ENCODE measurements at regions not wholly inside any gene's neighbourhood (a gene's known extent, or its start where the extent isn't known, plus 50 kb on each side); places are given as distances from the start of the nearest gene placed in this dataset.

- TF ChIP-seq YY1 (IDR thresholded peaks at IDR 0.05; ENCODE audit: low read depth) (no peak), TAF1 (IDR thresholded peaks at IDR 0.05; ENCODE audit: low read depth) (no peak), CREB1 (IDR thresholded peaks at IDR 0.05; ENCODE audit: low read depth) (no peak), EP300 (IDR thresholded peaks at IDR 0.05; ENCODE audit: borderline replicate concordance) (no peak)
- TF ChIP-seq, protein P1, sequence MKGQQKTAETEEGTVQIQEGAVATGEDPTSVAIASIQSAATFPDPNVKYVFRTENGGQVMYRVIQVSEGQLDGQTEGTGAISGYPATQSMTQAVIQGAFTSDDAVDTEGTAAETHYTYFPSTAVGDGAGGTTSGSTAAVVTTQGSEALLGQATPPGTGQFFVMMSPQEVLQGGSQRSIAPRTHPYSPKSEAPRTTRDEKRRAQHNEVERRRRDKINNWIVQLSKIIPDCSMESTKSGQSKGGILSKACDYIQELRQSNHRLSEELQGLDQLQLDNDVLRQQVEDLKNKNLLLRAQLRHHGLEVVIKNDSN (IDR thresholded peaks at IDR 0.05): no peak
Measured at GRCh38 chr10:4637657-4638056, 188.3 kb upstream of the AKR1E2 start.

- TF ChIP-seq EGR1 (IDR thresholded peaks at IDR 0.05): no peak
- TF ChIP-seq FOXM1 (IDR thresholded peaks at IDR 0.05; ENCODE audit: borderline replicate concordance, low read depth): no peak
- TF ChIP-seq ZBTB7A (IDR thresholded peaks at IDR 0.05; ENCODE audit: low read depth): no peak
- no peak for TF ChIP-seq RAD21 (IDR thresholded peaks at IDR 0.05; ENCODE audit: low read depth)
- TF ChIP-seq NFIC (IDR thresholded peaks at IDR 0.05): no peak
- TF ChIP-seq REST (IDR thresholded peaks at IDR 0.05; ENCODE audit: low read depth): no peak
- TF ChIP-seq YY1 (IDR thresholded peaks at IDR 0.05; ENCODE audit: low read depth): no peak
- no peak for TF ChIP-seq CREB1 (IDR thresholded peaks at IDR 0.05; ENCODE audit: low read depth)
- no peak for TF ChIP-seq TAF1 (IDR thresholded peaks at IDR 0.05; ENCODE audit: low read depth)
- no peak for TF ChIP-seq MAX (IDR thresholded peaks at IDR 0.05)
- no peak for TF ChIP-seq CEBPB (IDR thresholded peaks at IDR 0.05)
- no peak for TF ChIP-seq EP300 (IDR thresholded peaks at IDR 0.05; ENCODE audit: borderline replicate concordance)
- no peak for TF ChIP-seq TCF12 (IDR thresholded peaks at IDR 0.05; ENCODE audit: low read depth)
- TF ChIP-seq, protein P1 (IDR thresholded peaks at IDR 0.05): no peak
- TF ChIP-seq TEAD4 (IDR thresholded peaks at IDR 0.05): no peak
Measured at GRCh38 chr10:4635883-4636282, 190.1 kb upstream of the AKR1E2 start.

DNA sequence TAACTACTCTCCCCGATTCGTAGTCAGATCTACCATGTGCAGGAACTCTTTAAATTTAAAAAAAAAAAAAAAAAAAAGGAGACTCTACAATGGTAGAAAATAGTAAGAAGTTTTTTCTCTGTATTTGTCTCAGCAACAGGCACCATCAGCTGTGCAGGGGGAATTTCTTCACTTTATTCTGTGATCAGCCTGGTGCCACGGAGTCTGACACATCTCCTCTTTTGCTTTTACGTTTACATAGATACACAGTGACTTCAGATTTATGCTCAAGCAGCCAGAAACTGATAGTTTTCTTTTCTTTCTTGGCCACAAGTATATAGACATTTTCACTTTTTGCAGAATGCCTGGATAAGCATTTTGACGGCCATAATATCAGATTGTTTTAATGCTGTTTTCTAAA lies 190.6 kb upstream of the AKR1E2 start:
- no peak for TF ChIP-seq FOXM1 (IDR thresholded peaks at IDR 0.05; ENCODE audit: borderline replicate concordance, low read depth)
- TF ChIP-seq TEAD4 (IDR thresholded peaks at IDR 0.05): no peak
- no peak for TF ChIP-seq REST (IDR thresholded peaks at IDR 0.05; ENCODE audit: low read depth)
- TF ChIP-seq CREB1 (IDR thresholded peaks at IDR 0.05; ENCODE audit: low read depth): no peak

- TF ChIP-seq CREB1 (IDR thresholded peaks at IDR 0.05; ENCODE audit: low read depth) (no peak), NFIC (IDR thresholded peaks at IDR 0.05) (no peak), REST (IDR thresholded peaks at IDR 0.05; ENCODE audit: low read depth) (no peak), MAX (IDR thresholded peaks at IDR 0.05) (no peak)
Measured at GRCh38 chr10:4633776-4634175, 192.2 kb upstream of the AKR1E2 start.

DNA sequence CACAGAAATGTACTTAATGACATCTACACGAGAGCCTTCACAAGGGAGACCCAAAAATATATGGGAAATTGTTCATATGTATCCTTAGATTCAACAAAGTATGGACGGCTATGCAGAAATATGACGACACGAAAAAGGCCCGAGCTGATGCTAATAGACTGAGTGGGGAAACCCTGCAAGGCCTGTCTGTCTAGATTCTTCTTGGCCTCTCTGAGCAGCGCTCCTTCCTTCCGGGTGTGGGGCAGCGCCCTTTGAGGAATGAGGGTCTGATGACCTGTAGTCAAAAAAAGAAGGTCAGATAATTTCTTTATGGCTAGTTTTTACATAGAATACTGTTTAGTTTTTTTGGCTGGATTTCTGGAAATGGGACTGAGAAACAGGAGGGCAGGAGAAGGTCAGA lies 192.8 kb upstream of the AKR1E2 start:
- no peak for TF ChIP-seq TEAD4 (IDR thresholded peaks at IDR 0.05)
- no peak for TF ChIP-seq YY1 (IDR thresholded peaks at IDR 0.05; ENCODE audit: low read depth)
- no peak for TF ChIP-seq TAF1 (IDR thresholded peaks at IDR 0.05; ENCODE audit: low read depth)
- no peak for TF ChIP-seq CREB1 (IDR thresholded peaks at IDR 0.05; ENCODE audit: low read depth)
- no peak for TF ChIP-seq RAD21 (IDR thresholded peaks at IDR 0.05; ENCODE audit: low read depth)
- TF ChIP-seq CEBPB (IDR thresholded peaks at IDR 0.05): no peak
- no peak for TF ChIP-seq TCF12 (IDR thresholded peaks at IDR 0.05; ENCODE audit: low read depth)
- no peak for TF ChIP-seq ZBTB7A (IDR thresholded peaks at IDR 0.05; ENCODE audit: low read depth)
- no peak for TF ChIP-seq NFIC (IDR thresholded peaks at IDR 0.05)

All from Ishikawa (cell line).